IMR-90 (cell line): ENCODE measurements at regions not wholly inside any gene's neighbourhood (a gene's known extent, or its start where the extent isn't known, plus 50 kb on each side); places are given as distances from the start of the nearest gene placed in this dataset.

Source experiments
- ATAC-seq: fragments of 200-7000 bp; cut with Tn5 transposase; 2 replicates; pipeline ENCODE4 v1.9.1; 2020; ENCODE audit warnings: low read depth, mild to moderate bottlenecking, moderate library complexity
- BruUV-seq: library from RNA; stranded (reverse); fragments of 400-500 nt; replicated peaks from 2 replicates; lab custom pipeline; 2021; lab: Mats Ljungman, UMichigan
- CTCF ChIA-PET: fragments of 300-600 bp; formaldehyde crosslinking; extraction: SDS; loops from one replicate; lab custom pipeline; 2021; ENCODE audit warnings: antibody characterized with exemption; lab: Yijun Ruan, JAX
- POLR2A ChIA-PET: fragments of 300-600 bp; sonication (Branson Sonifier 250); formaldehyde crosslinking; loops from one replicate; lab custom pipeline; 2022; ENCODE audit warnings: antibody characterized with exemption; ENCODE audit not compliant: unreplicated experiment; lab: Charles Lee
- DNase-seq: peaks from one replicate; pipeline ENCODE4 v3.0.0; 2013
- H2AFZ ChIP-seq: replicated peaks from 2 replicates; pipeline ENCODE3; 2013; ENCODE audit warnings: low read length, mild to moderate bottlenecking; ENCODE audit not compliant: poor library complexity
- H2AK5ac ChIP-seq: 2 replicates; pipeline ENCODE4 v1.6.1; 2013; ENCODE audit warnings: low read depth, low read length, inconsistent platforms
- H2AK9ac ChIP-seq: replicated peaks from 2 replicates; pipeline ENCODE3; 2013; ENCODE audit warnings: mild to moderate bottlenecking, low read depth, low read length, moderate library complexity; ENCODE audit not compliant: poor library complexity
- H2BK120ac ChIP-seq: 2 replicates; pipeline ENCODE4 v1.6.1; 2013; ENCODE audit warnings: low read depth, low read length, inconsistent platforms
- H2BK15ac ChIP-seq: 3 replicates; pipeline ENCODE4 v1.6.1; 2013; ENCODE audit warnings: low read depth, low read length, inconsistent platforms
- H2BK20ac ChIP-seq: 2 replicates; pipeline ENCODE4 v1.6.1; 2013; ENCODE audit warnings: low read depth, mild to moderate bottlenecking, inconsistent platforms, low read length, moderate library complexity
- H2BK5ac ChIP-seq: 2 replicates; pipeline ENCODE4 v1.6.1; 2013; ENCODE audit warnings: mild to moderate bottlenecking, low read depth, low read length, inconsistent platforms; ENCODE audit not compliant: poor library complexity, severe bottlenecking
- H3K14ac ChIP-seq: replicated peaks from 2 replicates; pipeline ENCODE4 v1.6.1; 2013; ENCODE audit warnings: low read depth, low read length, inconsistent platforms
- H3K18ac ChIP-seq: 2 replicates; pipeline ENCODE4 v1.6.1; 2013; ENCODE audit warnings: low read depth, low read length, control low read depth
- H3K23ac ChIP-seq: 2 replicates; pipeline ENCODE4 v1.6.1; 2013; ENCODE audit warnings: low read depth, low read length, inconsistent platforms
- H3K27ac ChIP-seq: 2 replicates; pipeline ENCODE4 v1.5.1; 2013; ENCODE audit warnings: mild to moderate bottlenecking, control low read depth, low read length; ENCODE audit not compliant: insufficient read depth
- H3K27me3 ChIP-seq: 2 replicates; pipeline ENCODE4 v1.6.1; 2013; ENCODE audit warnings: low read length; ENCODE audit not compliant: control insufficient read depth, insufficient read depth
- H3K36me3 ChIP-seq: 2 replicates; pipeline ENCODE4 v1.6.1; 2013; ENCODE audit warnings: low read length, mixed read lengths; ENCODE audit not compliant: control insufficient read depth, insufficient read depth
- H3K4ac ChIP-seq: 2 replicates; pipeline ENCODE4 v1.6.1; 2013; ENCODE audit warnings: low read depth, low read length, inconsistent platforms
- H3K4me1 ChIP-seq: 2 replicates; pipeline ENCODE4 v1.6.1; 2013; ENCODE audit warnings: low read length, mixed read lengths; ENCODE audit not compliant: control insufficient read depth, insufficient read depth
- H3K4me2 ChIP-seq: 2 replicates; pipeline ENCODE4 v1.6.1; 2013; ENCODE audit warnings: low read depth, mild to moderate bottlenecking, control low read depth, low read length, moderate library complexity
- H3K4me3 ChIP-seq: 2 replicates; pipeline ENCODE4 v1.5.1; 2013; ENCODE audit warnings: low read depth, mild to moderate bottlenecking, control low read depth, low read length, moderate library complexity; ENCODE audit not compliant: insufficient read depth
- H3K56ac ChIP-seq: 2 replicates; pipeline ENCODE4 v1.6.1; 2013; ENCODE audit warnings: low read length, inconsistent platforms; ENCODE audit not compliant: insufficient read depth; ENCODE audit errors: extremely low read depth
- H3K79me1 ChIP-seq, 2 experiments: 2 replicates each; pipeline ENCODE4 v1.6.1; 2013; ENCODE audit warnings: low read length in 2 of 2, inconsistent platforms in 1 of 2, low read depth in 1 of 2
- H3K9ac ChIP-seq: 2 replicates; pipeline ENCODE4 v1.6.1; 2013; ENCODE audit warnings: low read depth, low read length, control low read depth
- H3K9me1 ChIP-seq: 2 replicates; pipeline ENCODE4 v1.6.1; 2013; ENCODE audit warnings: low read length, inconsistent platforms; ENCODE audit not compliant: insufficient read depth
- H3K9me3 ChIP-seq: 2 replicates; pipeline ENCODE4 v1.6.1; 2013; ENCODE audit warnings: low read length; ENCODE audit not compliant: control insufficient read depth, insufficient read depth
- H4K20me1 ChIP-seq: 2 replicates; pipeline ENCODE4 v1.6.1; 2013; ENCODE audit warnings: low read length, inconsistent platforms; ENCODE audit not compliant: insufficient read depth
- H4K5ac ChIP-seq: 2 replicates; pipeline ENCODE4 v1.6.1; 2013; ENCODE audit warnings: mild to moderate bottlenecking, low read depth, low read length, control low read depth
- H4K8ac ChIP-seq, 2 experiments: 2 replicates each; pipeline ENCODE4 v1.6.1; 2013; ENCODE audit warnings: low read depth in 2 of 2, low read length in 2 of 2, control low read depth in 1 of 2, inconsistent platforms in 1 of 2
- H4K91ac ChIP-seq: 2 replicates; pipeline ENCODE4 v1.6.1; 2013; ENCODE audit warnings: low read depth, low read length, inconsistent platforms; ENCODE audit not compliant: insufficient read depth
- CEBPB ChIP-seq: IDR thresholded peaks from 2 replicates; pipeline ENCODE4 v1.6.1; 2012; ENCODE audit warnings: low read depth, low read length, improper control_type of control experiment
- CHD1 ChIP-seq: IDR thresholded peaks from 2 replicates; pipeline ENCODE4 v1.6.1; 2012; ENCODE audit warnings: low read depth, low read length, improper control_type of control experiment
- CTCF ChIP-seq: conservative IDR thresholded peaks from 2 replicates; pipeline ENCODE4 v1.5.1; 2012; ENCODE audit warnings: mild to moderate bottlenecking, low read depth, low read length, improper control_type of control experiment
- ELK1 ChIP-seq: fragments of 150-350 bp; IDR thresholded peaks from 2 replicates; pipeline ENCODE4 v1.6.1; 2016; ENCODE audit warnings: low read depth, mild to moderate bottlenecking, low read length, moderate library complexity, borderline replicate concordance
- FOS ChIP-seq: fragments of 150-350 bp; IDR thresholded peaks from 2 replicates; pipeline ENCODE4 v1.6.1; 2016; ENCODE audit warnings: low read depth, low read length
- MAFK ChIP-seq: IDR thresholded peaks from 2 replicates; pipeline ENCODE4 v1.6.1; 2012; ENCODE audit warnings: low read depth, low read length, improper control_type of control experiment
- MAZ ChIP-seq: IDR thresholded peaks from 2 replicates; pipeline ENCODE4 v1.6.1; 2012; ENCODE audit warnings: low read depth, mild to moderate bottlenecking, low read length, improper control_type of control experiment, moderate library complexity, borderline replicate concordance
- MXI1 ChIP-seq: IDR thresholded peaks from 2 replicates; pipeline ENCODE4 v1.6.1; 2012; ENCODE audit warnings: low read depth, mild to moderate bottlenecking, low read length, moderate library complexity, borderline replicate concordance
- NFE2L2 ChIP-seq: fragments of 150-350 bp; IDR thresholded peaks from 2 replicates; pipeline ENCODE4 v1.6.1; 2016; ENCODE audit warnings: low read depth, mild to moderate bottlenecking, low read length
- POLR2A ChIP-seq: IDR thresholded peaks from 2 replicates; pipeline ENCODE4 v1.6.1; 2012; ENCODE audit warnings: mild to moderate bottlenecking, low read depth, low read length
- RAD21 ChIP-seq: IDR thresholded peaks from 2 replicates; pipeline ENCODE4 v1.6.1; 2012; ENCODE audit warnings: low read length, improper control_type of control experiment
- RCOR1 ChIP-seq: IDR thresholded peaks from 2 replicates; pipeline ENCODE4 v1.6.1; 2012; ENCODE audit warnings: mild to moderate bottlenecking, low read length, improper control_type of control experiment; ENCODE audit not compliant: insufficient replicate concordance
- RFX5 ChIP-seq: IDR thresholded peaks from 2 replicates; pipeline ENCODE4 v1.8.0; 2012; ENCODE audit warnings: low read depth, mild to moderate bottlenecking, low read length, moderate library complexity
- USF2 ChIP-seq: fragments of 150-350 bp; IDR thresholded peaks from 2 replicates; pipeline ENCODE4 v1.6.1; 2017; ENCODE audit warnings: mild to moderate bottlenecking, antibody characterized with exemption, low read length, low read depth
- WGBS, 2 experiments: methylation state at CpG; one replicate each; pipeline versions ENCODE4 v1.1.5 to v1.1.7; 2013; ENCODE audit warnings: missing lambda C conversion rate in 2 of 2; ENCODE audit not compliant: insufficient read length in 1 of 2; ENCODE audit errors: extremely low coverage in 2 of 2; 5-methylcytosine and 5-hydroxymethylcytosine counted together
- dilution Hi-C: fragments of 300-500 bp; cut with HindIII; formaldehyde crosslinking; loops from one replicate; pipeline ENCODE4 v1.14.3; 2018; ENCODE audit warnings: low sequenced_read_pairs; ENCODE audit not compliant: unreplicated experiment
- in situ Hi-C: fragments of 300-500 bp; cut with MboI; formaldehyde crosslinking; loops from 3 replicates; pipeline ENCODE4 v1.14.3; 2019; ENCODE audit warnings: low sequenced_read_pairs, inconsistent platforms, mixed read lengths
- intact Hi-C: fragments of 100-400 bp; cut with micrococcal nuclease; formaldehyde crosslinking; loops from 2 replicates; pipeline ENCODE4 v1.10.0; 2022

GRCh38 chr2:121160366-121160765 is 124.6 kb downstream of the TFCP2L1 start:
- no peak overlapping the region for H3K27ac ChIP-seq
- TF ChIP-seq MAFK (no peak), MXI1 (no peak), CHD1 (no peak), CTCF (no peak), MAZ (no peak), RAD21 (no peak), ELK1 (no peak), NFE2L2 (no peak), RFX5 (no peak), FOS (no peak), RCOR1 (no peak), USF2 (no peak), POLR2A (no peak), CEBPB (no peak)
- dilution Hi-C loops, result no loop called here
- no peaks in the 10 kb centered on the region for H3K4me1 ChIP-seq
- no peak overlapping the region for H2BK15ac ChIP-seq
- H3K9me3 ChIP-seq, result peaks cover 6% of the 10 kb centered on the region
- H4K5ac ChIP-seq, result no peak overlapping the region
- ChIA-PET CTCF (interaction anchor here (1.0 kb wide), 1 partner anchor 11 kb away, joined by 3 read pairs; no protein-coding TSS in a partner anchor), POLR2A (no interaction called here)
- no peak overlapping the region for H3K9ac ChIP-seq
- intact Hi-C loops, result no loop called here
- H2AFZ ChIP-seq, result no peak overlapping the region
- ATAC-seq (no peak), DNase-seq (no peak)
- peaks cover 4% of the 10 kb centered on the region for H3K27me3 ChIP-seq
- H3K36me3 ChIP-seq, result no peaks in the 10 kb centered on the region
- H4K20me1 ChIP-seq, result no peaks in the 10 kb centered on the region
- no peak overlapping the region for H3K4me3 ChIP-seq
- no peak overlapping the region for H4K91ac ChIP-seq
- BruUV-seq, result no TSS peak
- H3K4me2 ChIP-seq, result no peak overlapping the region
- no CpG with 5 or more reads among the region's 4 CpGs for WGBS, 2 experiments
- no peak overlapping the region for H2BK20ac ChIP-seq
- H3K79me1 ChIP-seq, result no peaks in the 10 kb centered on the region
- H2BK5ac ChIP-seq, result no peak overlapping the region
- no peak overlapping the region for H3K14ac ChIP-seq
- no peak overlapping the region for H4K8ac ChIP-seq
- H3K23ac ChIP-seq, result no peak overlapping the region
- H3K4ac ChIP-seq, result no peak overlapping the region
- no peak overlapping the region for H3K56ac ChIP-seq
- no peak overlapping the region for H2AK9ac ChIP-seq
- in situ Hi-C loops, result no loop called here
- H3K18ac ChIP-seq, result no peak overlapping the region
- no peak overlapping the region for H2AK5ac ChIP-seq
- no peaks in the 10 kb centered on the region for H3K9me1 ChIP-seq
- H2BK120ac ChIP-seq, result no peak overlapping the region
